ENCODE measurements at regions not wholly inside any gene's neighbourhood (a gene's known extent, or its start where the extent isn't known, plus 50 kb on each side); places are given as distances from the start of the nearest gene placed in this dataset.

DNA sequence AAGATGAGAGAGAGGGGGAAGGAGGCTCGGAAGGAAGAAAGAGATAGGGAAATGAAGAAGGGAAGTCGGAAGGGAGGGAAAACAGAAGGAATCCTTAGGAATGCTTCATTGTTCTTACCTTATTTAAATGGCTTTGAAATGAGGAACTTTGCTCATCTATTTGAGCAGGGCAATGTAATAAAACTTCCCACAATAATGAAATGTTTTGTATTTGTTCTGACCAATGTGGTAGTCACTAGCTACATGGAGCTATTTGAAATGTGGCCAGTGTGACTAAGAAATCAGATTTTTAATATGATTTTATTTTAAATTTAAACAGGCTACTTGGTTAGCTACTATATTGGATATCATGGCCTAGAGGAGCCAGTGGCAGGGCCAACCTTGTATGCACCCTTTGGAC lies 510.6 kb downstream of the HTR7 start:
- Histone ChIP-seq H3K36me3 (no peaks in the 10 kb centered on the region), H3K4me3 (no peak overlapping the region), H3K4me1 (no peaks in the 10 kb centered on the region), H3K27ac (no peak overlapping the region), H3K27me3 (no peaks in the 10 kb centered on the region), H3K9me3 (no peaks in the 10 kb centered on the region)
- 27% methylated on average over 2 of the region's 2 CpGs for WGBS (ENCODE audit: insufficient coverage, low coverage, low lambda C conversion rate, missing lambda C conversion rate)
- ATAC-seq, result no peak
- no peak for DNase-seq
- intact Hi-C loops (cut with DNase I), result no loop called here
- TF ChIP-seq, protein P1, sequence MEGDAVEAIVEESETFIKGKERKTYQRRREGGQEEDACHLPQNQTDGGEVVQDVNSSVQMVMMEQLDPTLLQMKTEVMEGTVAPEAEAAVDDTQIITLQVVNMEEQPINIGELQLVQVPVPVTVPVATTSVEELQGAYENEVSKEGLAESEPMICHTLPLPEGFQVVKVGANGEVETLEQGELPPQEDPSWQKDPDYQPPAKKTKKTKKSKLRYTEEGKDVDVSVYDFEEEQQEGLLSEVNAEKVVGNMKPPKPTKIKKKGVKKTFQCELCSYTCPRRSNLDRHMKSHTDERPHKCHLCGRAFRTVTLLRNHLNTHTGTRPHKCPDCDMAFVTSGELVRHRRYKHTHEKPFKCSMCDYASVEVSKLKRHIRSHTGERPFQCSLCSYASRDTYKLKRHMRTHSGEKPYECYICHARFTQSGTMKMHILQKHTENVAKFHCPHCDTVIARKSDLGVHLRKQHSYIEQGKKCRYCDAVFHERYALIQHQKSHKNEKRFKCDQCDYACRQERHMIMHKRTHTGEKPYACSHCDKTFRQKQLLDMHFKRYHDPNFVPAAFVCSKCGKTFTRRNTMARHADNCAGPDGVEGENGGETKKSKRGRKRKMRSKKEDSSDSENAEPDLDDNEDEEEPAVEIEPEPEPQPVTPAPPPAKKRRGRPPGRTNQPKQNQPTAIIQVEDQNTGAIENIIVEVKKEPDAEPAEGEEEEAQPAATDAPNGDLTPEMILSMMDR (IDR thresholded peaks at IDR 0.05), result no peak
- no peak for TF ChIP-seq POLR2A (IDR thresholded peaks at IDR 0.05)

DNA sequence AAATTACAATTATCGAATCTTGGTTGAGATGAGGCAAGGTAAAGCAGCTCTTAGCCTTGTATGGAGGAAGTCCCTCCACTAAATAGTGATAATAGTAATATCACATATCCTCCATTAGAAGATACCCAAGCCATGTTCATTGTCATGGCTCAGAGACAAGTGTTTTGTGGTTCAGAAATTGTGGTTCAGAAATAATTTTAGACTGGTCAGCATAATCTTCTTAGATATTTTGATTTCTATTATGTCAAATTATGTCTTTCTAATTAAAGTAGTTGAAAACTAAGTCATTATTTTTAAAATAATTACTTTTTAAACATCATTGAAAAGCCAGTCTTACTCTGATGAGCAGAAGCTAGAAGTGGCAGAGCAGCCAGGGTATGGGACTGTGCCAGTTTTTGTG lies 507.7 kb downstream of the HTR7 start:
- no peaks in the 10 kb centered on the region for H3K27me3 ChIP-seq
- no peak overlapping the region for H3K4me3 ChIP-seq
- H3K4me1 ChIP-seq, result no peaks in the 10 kb centered on the region
- H3K9me3 ChIP-seq, result no peaks in the 10 kb centered on the region
- ATAC-seq, result no peak
- no peak for DNase-seq
- WGBS (ENCODE audit: insufficient coverage, low coverage, low lambda C conversion rate, missing lambda C conversion rate), result 78% methylated on average over 1 of the region's 1 CpG
- intact Hi-C loops (cut with DNase I), result no loop called here
- no peak overlapping the region for H3K27ac ChIP-seq
- no peak for TF ChIP-seq POLR2A (IDR thresholded peaks at IDR 0.05)
- TF ChIP-seq, protein P1 (IDR thresholded peaks at IDR 0.05), result no peak
- no peaks in the 10 kb centered on the region for H3K36me3 ChIP-seq

DNA sequence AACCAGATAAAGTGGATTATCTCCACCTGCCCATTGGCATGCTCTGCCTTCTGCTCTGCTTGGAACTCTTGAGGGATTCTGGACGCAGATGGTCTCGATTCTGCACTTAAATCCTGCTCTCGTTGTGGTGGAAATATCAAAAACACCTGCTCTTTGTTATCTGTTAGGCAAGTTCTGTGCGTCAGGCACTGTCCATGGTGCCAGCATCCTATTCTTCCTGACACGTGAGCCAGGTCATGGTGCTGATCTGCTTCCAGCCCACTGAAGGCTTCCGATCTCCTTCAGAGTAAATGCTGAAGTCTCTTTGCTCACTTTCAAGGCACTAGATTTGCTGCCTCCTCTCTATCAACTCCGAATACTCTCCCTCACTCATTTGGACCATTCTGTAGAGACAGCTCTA lies 505.6 kb downstream of the HTR7 start:
- Histone ChIP-seq H3K27me3 (no peaks in the 10 kb centered on the region), H3K9me3 (no peaks in the 10 kb centered on the region), H3K27ac (no peak overlapping the region), H3K36me3 (no peaks in the 10 kb centered on the region), H3K4me1 (no peaks in the 10 kb centered on the region), H3K4me3 (no peak overlapping the region)
- ATAC-seq, result no peak
- 65% methylated on average over 7 of the region's 7 CpGs for WGBS (ENCODE audit: insufficient coverage, low coverage, low lambda C conversion rate, missing lambda C conversion rate)
- intact Hi-C loops (cut with DNase I), result no loop called here
- DNase-seq, result no peak
- no peak for TF ChIP-seq POLR2A (IDR thresholded peaks at IDR 0.05)
- TF ChIP-seq, protein P1 (IDR thresholded peaks at IDR 0.05), result no peak

DNA sequence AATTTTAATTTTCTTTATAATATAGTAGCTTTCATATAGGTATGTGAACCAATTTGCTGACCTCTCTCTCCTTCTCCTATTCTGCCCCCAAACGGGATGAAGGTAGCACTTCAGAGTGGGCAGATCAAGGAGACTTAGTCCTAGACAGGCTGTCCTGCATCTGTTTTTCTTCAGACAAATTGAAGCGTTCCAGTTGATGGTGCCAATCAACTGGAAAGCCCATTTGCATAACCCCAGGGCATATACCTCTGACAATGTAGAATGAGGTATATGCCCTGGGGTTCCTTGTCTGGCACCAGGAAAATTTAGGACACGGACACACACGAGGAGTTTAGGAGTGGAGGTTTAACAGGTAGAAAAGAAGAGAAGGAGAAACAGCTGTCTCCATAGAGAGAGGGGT lies 502.9 kb downstream of the HTR7 start:
- Histone ChIP-seq H3K36me3 (no peaks in the 10 kb centered on the region), H3K9me3 (no peaks in the 10 kb centered on the region), H3K4me3 (no peak overlapping the region), H3K27me3 (no peaks in the 10 kb centered on the region), H3K27ac (no peak overlapping the region), H3K4me1 (no peaks in the 10 kb centered on the region)
- 43% methylated on average over 4 of the region's 4 CpGs for WGBS (ENCODE audit: insufficient coverage, low coverage, low lambda C conversion rate, missing lambda C conversion rate)
- no peak for TF ChIP-seq POLR2A (IDR thresholded peaks at IDR 0.05)
- ATAC-seq (no peak), DNase-seq (no peak)
- intact Hi-C loops (cut with DNase I), result no loop called here

DNA sequence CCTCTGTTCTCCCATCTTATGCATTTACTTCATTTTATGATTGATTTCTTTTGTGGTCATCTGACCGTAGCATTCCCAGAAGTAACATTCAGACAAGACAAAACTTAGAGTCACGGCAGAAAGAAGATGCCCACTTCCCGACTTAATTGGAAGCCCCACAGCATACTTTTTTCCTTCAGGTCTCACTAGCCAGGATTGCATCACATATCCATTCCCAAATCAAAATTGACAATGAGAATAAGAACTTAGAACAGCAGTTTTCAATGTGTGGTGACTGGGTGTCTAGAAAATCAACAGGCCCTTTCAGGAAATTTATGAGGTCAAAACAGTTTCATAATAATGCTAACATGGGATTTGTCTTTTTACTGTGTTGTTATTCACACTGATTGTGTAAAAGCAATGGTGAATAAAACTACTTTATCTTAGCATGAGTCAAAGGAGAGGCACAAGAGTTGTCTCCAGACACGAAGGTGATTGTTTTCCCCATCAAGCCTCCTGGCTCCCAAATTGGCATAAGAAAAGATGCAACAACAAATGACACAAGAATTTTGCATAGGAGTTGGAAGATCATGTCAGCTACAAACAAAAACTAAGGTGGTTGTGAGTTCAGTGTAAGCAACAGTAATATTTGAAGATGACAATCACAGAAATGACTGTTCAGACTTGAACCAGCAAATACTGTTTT lies 493.9 kb downstream of the HTR7 start:
- WGBS (ENCODE audit: insufficient coverage, low coverage, low lambda C conversion rate, missing lambda C conversion rate), result 49% methylated on average over 4 of the region's 4 CpGs
- intact Hi-C loops (cut with DNase I), result no loop called here
- DNase-seq (no peak), ATAC-seq (no peak)
- Histone ChIP-seq H3K9me3 (no peaks in the 10 kb centered on the region), H3K4me1 (no peaks in the 10 kb centered on the region), H3K27me3 (no peaks in the 10 kb centered on the region), H3K27ac (no peak overlapping the region), H3K36me3 (no peaks in the 10 kb centered on the region), H3K4me3 (no peak overlapping the region)
- TF ChIP-seq, protein P1 (IDR thresholded peaks at IDR 0.05), result no peak
- no peak for TF ChIP-seq POLR2A (IDR thresholded peaks at IDR 0.05)
